ENCODE measurements at regions not wholly inside any gene's neighbourhood (a gene's known extent, or its start where the extent isn't known, plus 50 kb on each side); places are given as distances from the start of the nearest gene placed in this dataset.

DNA sequence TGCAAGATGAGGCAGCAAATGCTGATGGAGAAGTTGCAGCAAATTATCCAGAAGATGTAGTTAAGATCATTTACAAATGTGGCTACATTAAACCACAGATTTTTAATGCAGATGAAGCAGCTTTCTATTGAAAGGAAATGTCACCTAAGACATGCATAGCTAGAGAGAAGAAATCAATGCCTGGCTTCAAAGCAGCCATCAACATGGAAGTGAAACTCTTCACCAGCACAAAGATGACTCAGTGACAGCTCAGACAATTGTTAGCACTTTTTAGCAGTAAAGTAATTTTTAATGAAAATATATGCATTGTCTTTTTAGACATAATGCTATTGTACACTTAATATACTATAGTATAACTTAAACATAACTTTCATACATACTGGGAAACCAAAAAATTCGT, 71.4 kb downstream of the FANCF start:
- Histone ChIP-seq H4K20me1 (replicated peaks; ENCODE audit: control insufficient read depth, insufficient read depth, low read length) (no peaks in the 10 kb centered on the region), H3K4me2 (ENCODE audit: insufficient read depth, low read length) (no peak overlapping the region), H3K27ac (ENCODE audit: extremely low read depth, low read depth, low read length) (no peak overlapping the region), H3K36me3 (ENCODE audit: control insufficient read depth, insufficient read depth, low read length) (no peaks in the 10 kb centered on the region), H2AFZ (ENCODE audit: low read depth, low read length) (no peak overlapping the region), H3K27me3 (ENCODE audit: control insufficient read depth in 2 of 2, insufficient read depth in 2 of 2, low read length in 2 of 2) (no peaks in the 10 kb centered on the region), H3K79me2 (ENCODE audit: control insufficient read depth, insufficient read depth, low read length) (no peaks in the 10 kb centered on the region), H3K9me3 (replicated peaks; ENCODE audit: control insufficient read depth, insufficient read depth, low read depth, low read length) (no peaks in the 10 kb centered on the region), H3K9me1 (ENCODE audit: control insufficient read depth, insufficient read depth, low read length) (no peaks in the 10 kb centered on the region), H3K9ac (ENCODE audit: insufficient read depth in 1 of 2, low read depth in 2 of 2, low read length in 2 of 2) (no peak overlapping the region), H3K4me3 (no peak overlapping the region), H3K4me1 (replicated peaks in 1 of 2; ENCODE audit: control insufficient read depth in 2 of 2, insufficient read depth in 2 of 2, low read length in 2 of 2) (no peaks in the 10 kb centered on the region)
- intact Hi-C loops (cut with micrococcal nuclease) (no loop called here), in situ Hi-C loops (cut with MboI) (no loop called here)
- ATAC-seq (no peak), DNase-seq (ENCODE audit: extremely low read depth in 1 of 4, low spot score in 3 of 4) (no peak), FAIRE-seq (no peak)
- ChIA-PET CTCF (ENCODE audit: low intra/inter-chr PET ratio) (no interaction called here), POLR2A (no interaction called here)
- BruUV-seq (replicated peaks), result no TSS peak
- no peak for TF ChIP-seq TRIM24 (IDR thresholded peaks at IDR 0.05)
- TF ChIP-seq RFX1 (IDR thresholded peaks at IDR 0.05), result no peak
- TF ChIP-seq FOXA3 (CRISPR knock-in tag; conservative IDR thresholded peaks at IDR 0.05 in 1 of 2, IDR thresholded peaks at IDR 0.05 in 1 of 2), result no peak
- TF ChIP-seq RBM25 (IDR thresholded peaks at IDR 0.05; ENCODE audit: low read depth, low read length, severe bottlenecking), result no peak
- no peak for TF ChIP-seq MYC (IDR thresholded peaks at IDR 0.05; ENCODE audit: low read depth, low read length)
- TF ChIP-seq MYC (CRISPR knock-in tag; IDR thresholded peaks at IDR 0.05; ENCODE audit: borderline replicate concordance, low read depth), result no peak
- TF ChIP-seq ARNT (IDR thresholded peaks at IDR 0.05), result no peak
- no peak for TF ChIP-seq MCM2 (IDR thresholded peaks at IDR 0.05; ENCODE audit: low read depth)
- TF ChIP-seq, protein P1, sequence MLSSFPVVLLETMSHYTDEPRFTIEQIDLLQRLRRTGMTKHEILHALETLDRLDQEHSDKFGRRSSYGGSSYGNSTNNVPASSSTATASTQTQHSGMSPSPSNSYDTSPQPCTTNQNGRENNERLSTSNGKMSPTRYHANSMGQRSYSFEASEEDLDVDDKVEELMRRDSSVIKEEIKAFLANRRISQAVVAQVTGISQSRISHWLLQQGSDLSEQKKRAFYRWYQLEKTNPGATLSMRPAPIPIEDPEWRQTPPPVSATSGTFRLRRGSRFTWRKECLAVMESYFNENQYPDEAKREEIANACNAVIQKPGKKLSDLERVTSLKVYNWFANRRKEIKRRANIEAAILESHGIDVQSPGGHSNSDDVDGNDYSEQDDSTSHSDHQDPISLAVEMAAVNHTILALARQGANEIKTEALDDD (IDR thresholded peaks at IDR 0.05), result no peak
- no peak for TF ChIP-seq NFYB (IDR thresholded peaks at IDR 0.05; ENCODE audit: extremely low read depth, insufficient read length)
- TF ChIP-seq FOXJ3 (CRISPR knock-in tag; IDR thresholded peaks at IDR 0.05), result no peak
- TF ChIP-seq DACH1 (IDR thresholded peaks at IDR 0.05; ENCODE audit: partially characterized antibody), result no peak
- no peak for TF ChIP-seq ZBTB1 (CRISPR knock-in tag; IDR thresholded peaks at IDR 0.05; ENCODE audit: borderline replicate concordance, low read depth)
- TF ChIP-seq POU5F1 (IDR thresholded peaks at IDR 0.05; ENCODE audit: borderline replicate concordance, low read depth, low read length, partially characterized antibody), result no peak
- WGBS (ENCODE audit: insufficient coverage, low coverage, missing lambda C conversion rate), result 0% methylated on average over 1 of the region's 1 CpG
